AG09319 (cell line): ENCODE measurements at regions not wholly inside any gene's neighbourhood (a gene's known extent, or its start where the extent isn't known, plus 50 kb on each side); places are given as distances from the start of the nearest gene placed in this dataset.

Source experiments
- DNase-seq: peaks from one replicate; pipeline ENCODE4 v3.0.0-alpha.2; 2010; ENCODE audit warnings: low read depth; ENCODE audit errors: extremely low read depth
- CTCF ChIP-seq: IDR thresholded peaks from 2 replicates; pipeline ENCODE4 v1.5.1; 2011; ENCODE audit warnings: low read depth, mild to moderate bottlenecking, inconsistent platforms, low read length, moderate library complexity

DNA sequence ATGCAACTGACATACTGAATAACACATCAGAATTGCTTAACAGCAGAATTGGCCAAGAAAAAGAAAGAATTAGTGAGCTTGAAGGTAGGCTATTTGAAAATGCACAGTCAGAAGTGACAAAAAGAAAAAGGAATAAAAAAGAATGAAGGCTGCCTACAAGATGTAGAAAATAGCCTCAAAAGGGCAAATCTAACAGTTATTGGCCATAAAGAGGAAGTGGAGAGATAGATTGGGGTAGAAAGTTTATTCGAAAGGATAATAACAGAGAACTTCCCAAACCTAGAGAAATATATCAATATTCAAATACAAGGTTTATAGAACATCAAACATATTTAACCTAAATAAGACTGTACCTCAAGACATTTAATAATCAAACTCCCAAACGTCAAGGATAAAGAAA lies 67.5 kb downstream of the ATP6V1G3 start:
- TF ChIP-seq CTCF: no peak
- DNase-seq: no peak

DNA sequence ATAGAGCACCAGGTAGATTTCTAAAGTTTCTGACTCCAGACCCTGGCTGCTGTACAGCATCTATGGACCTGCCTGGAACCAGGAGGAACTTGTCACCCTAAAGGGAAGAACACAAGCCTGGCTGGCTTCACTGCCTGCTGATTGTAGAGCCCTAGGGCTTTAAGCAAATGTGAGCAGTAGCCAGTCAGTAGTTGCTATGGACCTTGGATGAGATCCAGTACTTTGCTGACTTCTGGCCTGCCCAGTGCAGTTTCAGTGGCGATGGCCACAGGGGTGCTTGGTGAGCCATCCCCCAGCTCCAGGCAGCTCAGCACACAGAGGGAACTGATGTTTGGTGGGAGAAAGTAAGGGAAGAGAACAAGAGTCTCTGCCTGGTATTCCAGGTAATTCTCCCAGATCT lies 68.4 kb downstream of the ATP6V1G3 start:
- DNase-seq: no peak
- TF ChIP-seq CTCF: no peak

GRCh38 chr1:198467907-198468306 lies 72.6 kb downstream of the ATP6V1G3 start:
- TF ChIP-seq CTCF: no peak
- DNase-seq: no peak

GRCh38 chr1:198467342-198467741 lies 73.1 kb downstream of the ATP6V1G3 start:
- no peak for DNase-seq
- no peak for TF ChIP-seq CTCF

GRCh38 chr1:198465201-198466144 lies 75.0 kb downstream of the ATP6V1G3 start:
- peak; percentile 41 for DNase-seq
- peak; percentile 51 for TF ChIP-seq CTCF

GRCh38 chr1:198463709-198464108 lies 76.8 kb downstream of the ATP6V1G3 start:
- DNase-seq: no peak

More at GRCh38 chr1:198463709-198464108, 76.8 kb downstream of the ATP6V1G3 start:
- no peak for TF ChIP-seq CTCF
